ENCODE measurements at regions not wholly inside any gene's neighbourhood (a gene's known extent, or its start where the extent isn't known, plus 50 kb on each side); places are given as distances from the start of the nearest gene placed in this dataset.

DNA sequence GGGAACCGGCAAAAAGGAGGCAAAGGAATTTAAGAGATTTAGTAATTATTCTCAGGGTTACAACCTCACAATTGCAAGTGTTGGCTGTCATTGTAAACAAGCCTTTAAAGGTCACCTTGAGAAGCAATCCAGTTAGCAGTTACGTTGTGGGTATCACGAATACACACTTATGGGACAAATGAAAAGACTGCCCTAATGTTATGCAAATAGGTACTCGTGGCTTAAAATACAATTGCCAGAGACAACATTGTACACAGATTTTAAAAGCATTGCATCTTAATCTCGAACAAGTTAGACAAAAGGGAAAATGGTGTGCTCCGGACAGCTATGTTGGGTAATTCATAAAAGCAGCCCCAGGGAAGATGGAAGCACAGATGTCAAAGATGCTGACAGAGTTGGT, 120.5 kb upstream of the ZC3H12A start:
- TF ChIP-seq, protein P1, sequence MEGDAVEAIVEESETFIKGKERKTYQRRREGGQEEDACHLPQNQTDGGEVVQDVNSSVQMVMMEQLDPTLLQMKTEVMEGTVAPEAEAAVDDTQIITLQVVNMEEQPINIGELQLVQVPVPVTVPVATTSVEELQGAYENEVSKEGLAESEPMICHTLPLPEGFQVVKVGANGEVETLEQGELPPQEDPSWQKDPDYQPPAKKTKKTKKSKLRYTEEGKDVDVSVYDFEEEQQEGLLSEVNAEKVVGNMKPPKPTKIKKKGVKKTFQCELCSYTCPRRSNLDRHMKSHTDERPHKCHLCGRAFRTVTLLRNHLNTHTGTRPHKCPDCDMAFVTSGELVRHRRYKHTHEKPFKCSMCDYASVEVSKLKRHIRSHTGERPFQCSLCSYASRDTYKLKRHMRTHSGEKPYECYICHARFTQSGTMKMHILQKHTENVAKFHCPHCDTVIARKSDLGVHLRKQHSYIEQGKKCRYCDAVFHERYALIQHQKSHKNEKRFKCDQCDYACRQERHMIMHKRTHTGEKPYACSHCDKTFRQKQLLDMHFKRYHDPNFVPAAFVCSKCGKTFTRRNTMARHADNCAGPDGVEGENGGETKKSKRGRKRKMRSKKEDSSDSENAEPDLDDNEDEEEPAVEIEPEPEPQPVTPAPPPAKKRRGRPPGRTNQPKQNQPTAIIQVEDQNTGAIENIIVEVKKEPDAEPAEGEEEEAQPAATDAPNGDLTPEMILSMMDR (IDR thresholded peaks at IDR 0.05): no peak
- no peak for TF ChIP-seq POLR2AphosphoS5 (IDR thresholded peaks at IDR 0.05; ENCODE audit: insufficient read depth in 1 of 2, low read depth in 1 of 2)
